ENCODE measurements at regions not wholly inside any gene's neighbourhood (a gene's known extent, or its start where the extent isn't known, plus 50 kb on each side); places are given as distances from the start of the nearest gene placed in this dataset.

DNA sequence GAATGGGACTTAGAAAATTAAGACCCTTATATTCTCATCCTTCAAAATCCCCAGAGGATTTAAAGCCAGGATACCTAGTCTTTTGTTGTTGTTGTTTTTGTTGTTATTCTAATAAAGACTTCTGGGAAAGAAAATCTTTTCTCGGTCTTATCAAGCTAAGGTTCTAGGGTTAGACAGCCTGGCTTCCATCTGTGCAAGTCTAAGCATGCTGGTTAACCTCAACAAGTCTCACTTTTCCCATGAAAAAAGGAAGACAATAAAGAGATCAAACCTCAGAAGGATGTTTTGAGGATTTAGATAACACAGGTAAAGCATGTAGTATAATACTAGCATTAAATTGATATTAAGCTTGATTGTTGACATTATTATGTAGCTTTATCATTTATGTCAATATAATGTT is 486.4 kb upstream of the SOX9 start:
- TF ChIP-seq, protein P1, sequence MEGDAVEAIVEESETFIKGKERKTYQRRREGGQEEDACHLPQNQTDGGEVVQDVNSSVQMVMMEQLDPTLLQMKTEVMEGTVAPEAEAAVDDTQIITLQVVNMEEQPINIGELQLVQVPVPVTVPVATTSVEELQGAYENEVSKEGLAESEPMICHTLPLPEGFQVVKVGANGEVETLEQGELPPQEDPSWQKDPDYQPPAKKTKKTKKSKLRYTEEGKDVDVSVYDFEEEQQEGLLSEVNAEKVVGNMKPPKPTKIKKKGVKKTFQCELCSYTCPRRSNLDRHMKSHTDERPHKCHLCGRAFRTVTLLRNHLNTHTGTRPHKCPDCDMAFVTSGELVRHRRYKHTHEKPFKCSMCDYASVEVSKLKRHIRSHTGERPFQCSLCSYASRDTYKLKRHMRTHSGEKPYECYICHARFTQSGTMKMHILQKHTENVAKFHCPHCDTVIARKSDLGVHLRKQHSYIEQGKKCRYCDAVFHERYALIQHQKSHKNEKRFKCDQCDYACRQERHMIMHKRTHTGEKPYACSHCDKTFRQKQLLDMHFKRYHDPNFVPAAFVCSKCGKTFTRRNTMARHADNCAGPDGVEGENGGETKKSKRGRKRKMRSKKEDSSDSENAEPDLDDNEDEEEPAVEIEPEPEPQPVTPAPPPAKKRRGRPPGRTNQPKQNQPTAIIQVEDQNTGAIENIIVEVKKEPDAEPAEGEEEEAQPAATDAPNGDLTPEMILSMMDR (conservative IDR thresholded peaks at IDR 0.05; ENCODE audit: low read depth, low read length): no peak
- no peak for TF ChIP-seq FOS (IDR thresholded peaks at IDR 0.05; ENCODE audit: low read depth, low read length)
- TF ChIP-seq, protein P2, sequence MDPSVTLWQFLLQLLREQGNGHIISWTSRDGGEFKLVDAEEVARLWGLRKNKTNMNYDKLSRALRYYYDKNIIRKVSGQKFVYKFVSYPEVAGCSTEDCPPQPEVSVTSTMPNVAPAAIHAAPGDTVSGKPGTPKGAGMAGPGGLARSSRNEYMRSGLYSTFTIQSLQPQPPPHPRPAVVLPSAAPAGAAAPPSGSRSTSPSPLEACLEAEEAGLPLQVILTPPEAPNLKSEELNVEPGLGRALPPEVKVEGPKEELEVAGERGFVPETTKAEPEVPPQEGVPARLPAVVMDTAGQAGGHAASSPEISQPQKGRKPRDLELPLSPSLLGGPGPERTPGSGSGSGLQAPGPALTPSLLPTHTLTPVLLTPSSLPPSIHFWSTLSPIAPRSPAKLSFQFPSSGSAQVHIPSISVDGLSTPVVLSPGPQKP (IDR thresholded peaks at IDR 0.05; ENCODE audit: borderline replicate concordance, low read depth, low read length): no peak
- TF ChIP-seq, protein P3, sequence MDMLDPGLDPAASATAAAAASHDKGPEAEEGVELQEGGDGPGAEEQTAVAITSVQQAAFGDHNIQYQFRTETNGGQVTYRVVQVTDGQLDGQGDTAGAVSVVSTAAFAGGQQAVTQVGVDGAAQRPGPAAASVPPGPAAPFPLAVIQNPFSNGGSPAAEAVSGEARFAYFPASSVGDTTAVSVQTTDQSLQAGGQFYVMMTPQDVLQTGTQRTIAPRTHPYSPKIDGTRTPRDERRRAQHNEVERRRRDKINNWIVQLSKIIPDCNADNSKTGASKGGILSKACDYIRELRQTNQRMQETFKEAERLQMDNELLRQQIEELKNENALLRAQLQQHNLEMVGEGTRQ (IDR thresholded peaks at IDR 0.05; ENCODE audit: low read depth, low read length): no peak
- no peak for TF ChIP-seq CEBPB (IDR thresholded peaks at IDR 0.05; ENCODE audit: low read depth, low read length)
- no peak for TF ChIP-seq POLR2A (IDR thresholded peaks at IDR 0.05; ENCODE audit: low read depth, low read length)
- no peak for TF ChIP-seq CHD1 (IDR thresholded peaks at IDR 0.05; ENCODE audit: low read depth, low read length)
- TF ChIP-seq NFE2L2 (IDR thresholded peaks at IDR 0.05; ENCODE audit: low read depth, low read length): no peak
- no peak for TF ChIP-seq MAZ (IDR thresholded peaks at IDR 0.05; ENCODE audit: borderline replicate concordance, low read depth, low read length)
- TF ChIP-seq SMC3 (IDR thresholded peaks at IDR 0.05; ENCODE audit: low read depth, low read length): no peak

Measured in IMR-90 (cell line).